ENCODE measurements at regions not wholly inside any gene's neighbourhood (a gene's known extent, or its start where the extent isn't known, plus 50 kb on each side); places are given as distances from the start of the nearest gene placed in this dataset.
"Not testable (repeated sequence)": the region's sequence is repeated elsewhere in the genome, so short reads cannot be mapped to it uniquely, and the experiment has no call there.

DNA sequence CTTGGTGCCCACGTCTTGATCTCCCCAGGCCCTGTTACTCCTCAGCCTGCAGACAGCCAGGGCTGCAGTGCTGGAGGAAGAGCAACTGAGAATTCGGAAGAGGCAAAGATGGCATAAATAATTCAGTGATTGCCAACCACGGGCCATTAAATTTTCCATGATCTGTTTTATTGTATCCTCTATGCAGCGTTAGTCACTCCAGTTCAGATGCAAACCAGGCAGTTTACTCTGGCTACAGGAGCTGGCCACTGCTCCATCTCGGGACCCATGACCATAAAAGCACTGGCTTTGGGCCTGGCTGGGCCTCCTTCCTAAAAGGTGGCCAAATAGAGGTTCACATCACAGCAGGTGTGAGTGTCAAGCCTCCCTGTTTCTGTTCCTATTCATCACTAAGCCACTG lies 137.6 kb upstream of the TLE3 start:
- no peak for DNase-seq (ENCODE audit: low read depth)
- TF ChIP-seq, protein P1, sequence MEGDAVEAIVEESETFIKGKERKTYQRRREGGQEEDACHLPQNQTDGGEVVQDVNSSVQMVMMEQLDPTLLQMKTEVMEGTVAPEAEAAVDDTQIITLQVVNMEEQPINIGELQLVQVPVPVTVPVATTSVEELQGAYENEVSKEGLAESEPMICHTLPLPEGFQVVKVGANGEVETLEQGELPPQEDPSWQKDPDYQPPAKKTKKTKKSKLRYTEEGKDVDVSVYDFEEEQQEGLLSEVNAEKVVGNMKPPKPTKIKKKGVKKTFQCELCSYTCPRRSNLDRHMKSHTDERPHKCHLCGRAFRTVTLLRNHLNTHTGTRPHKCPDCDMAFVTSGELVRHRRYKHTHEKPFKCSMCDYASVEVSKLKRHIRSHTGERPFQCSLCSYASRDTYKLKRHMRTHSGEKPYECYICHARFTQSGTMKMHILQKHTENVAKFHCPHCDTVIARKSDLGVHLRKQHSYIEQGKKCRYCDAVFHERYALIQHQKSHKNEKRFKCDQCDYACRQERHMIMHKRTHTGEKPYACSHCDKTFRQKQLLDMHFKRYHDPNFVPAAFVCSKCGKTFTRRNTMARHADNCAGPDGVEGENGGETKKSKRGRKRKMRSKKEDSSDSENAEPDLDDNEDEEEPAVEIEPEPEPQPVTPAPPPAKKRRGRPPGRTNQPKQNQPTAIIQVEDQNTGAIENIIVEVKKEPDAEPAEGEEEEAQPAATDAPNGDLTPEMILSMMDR (IDR thresholded peaks at IDR 0.05; ENCODE audit: control insufficient read depth, extremely low read depth, insufficient read depth), result no peak
- no peak overlapping the region for H3K4me3 ChIP-seq (ENCODE audit: low read depth, low read length)

- TF ChIP-seq, protein P1 (IDR thresholded peaks at IDR 0.05; ENCODE audit: control insufficient read depth, extremely low read depth, insufficient read depth), result no peak
- no peak overlapping the region for H3K4me3 ChIP-seq (ENCODE audit: low read depth, low read length)
- DNase-seq (ENCODE audit: low read depth), result no peak
Measured at GRCh38 chr15:70234256-70234905, 136.7 kb upstream of the TLE3 start.

GRCh38 chr15:70231484-70231883 lies 133.8 kb upstream of the TLE3 start:
- no peak overlapping the region for H3K4me3 ChIP-seq (ENCODE audit: low read depth, low read length)
- DNase-seq (ENCODE audit: low read depth), result no peak
- TF ChIP-seq, protein P1 (IDR thresholded peaks at IDR 0.05; ENCODE audit: control insufficient read depth, extremely low read depth, insufficient read depth), result no peak

DNA sequence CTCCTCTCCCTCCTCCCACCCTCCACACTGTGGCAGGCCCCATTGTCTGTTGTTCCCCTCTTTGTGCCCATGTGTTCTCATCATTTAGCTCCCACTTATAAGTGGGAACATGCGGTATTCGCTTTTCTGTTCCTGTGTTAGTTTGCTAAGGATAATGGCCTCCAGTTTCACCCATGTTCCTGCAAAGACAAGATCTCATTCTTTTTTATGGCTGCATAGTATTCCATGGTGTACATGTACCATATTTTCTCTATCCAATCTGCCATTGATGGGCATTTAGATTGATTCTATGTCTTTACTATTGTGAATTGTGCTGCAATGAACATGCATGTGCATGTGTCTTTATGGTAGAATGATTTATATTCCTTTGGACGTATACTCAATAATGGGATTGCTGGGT lies 130.2 kb upstream of the TLE3 start:
- not testable (repeated sequence) for H3K4me3 ChIP-seq (ENCODE audit: low read depth, low read length); DNase-seq (ENCODE audit: low read depth)

DNA sequence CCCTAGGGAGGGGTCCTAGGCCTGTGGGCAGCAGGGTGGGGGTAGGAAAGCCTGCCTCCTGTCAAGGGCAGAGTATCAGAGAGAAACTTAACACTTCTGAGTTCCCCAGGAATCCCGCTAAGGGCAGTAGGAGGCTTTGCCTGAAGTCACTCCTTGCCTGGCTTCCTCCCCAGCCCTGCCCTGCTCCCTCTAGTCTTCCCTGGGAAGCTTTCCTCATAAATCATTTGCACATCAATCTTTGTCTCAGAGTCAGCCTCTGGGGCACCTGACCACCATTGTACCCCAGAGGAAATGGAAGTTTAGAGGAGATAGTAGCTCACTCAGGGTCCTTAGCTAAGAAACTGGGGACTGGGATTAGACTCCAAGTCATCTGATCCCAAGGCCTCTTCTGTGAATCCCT lies 129.4 kb upstream of the TLE3 start:
- TF ChIP-seq, protein P1 (IDR thresholded peaks at IDR 0.05; ENCODE audit: control insufficient read depth, extremely low read depth, insufficient read depth), result no peak
- no peak for DNase-seq (ENCODE audit: low read depth)
- no peak overlapping the region for H3K4me3 ChIP-seq (ENCODE audit: low read depth, low read length)

GRCh38 chr15:70226337-70226980 lies 128.7 kb upstream of the TLE3 start:
- TF ChIP-seq, protein P1 (IDR thresholded peaks at IDR 0.05; ENCODE audit: control insufficient read depth, extremely low read depth, insufficient read depth), result no peak
- no peak overlapping the region for H3K4me3 ChIP-seq (ENCODE audit: low read depth, low read length)
- no peak for DNase-seq (ENCODE audit: low read depth)

DNA sequence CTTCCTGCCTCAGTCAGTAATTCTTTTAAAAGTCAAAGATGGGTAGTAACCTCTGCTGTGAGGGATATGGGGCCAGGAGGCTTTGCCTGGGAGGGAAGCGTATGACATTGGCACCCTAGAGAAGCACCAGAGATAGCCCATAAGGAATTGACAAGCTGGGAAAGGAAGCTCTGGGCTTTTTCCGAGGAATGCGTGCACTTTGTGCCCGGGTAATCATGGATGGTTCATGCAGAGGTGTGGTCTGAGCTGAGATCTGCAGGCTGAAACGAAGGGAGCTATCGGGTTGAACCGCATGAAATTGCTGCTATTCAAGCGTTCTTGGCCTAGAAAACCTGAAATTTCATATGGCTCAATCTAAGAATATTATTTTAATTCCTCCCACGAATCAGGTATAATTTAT lies 127.7 kb upstream of the TLE3 start:
- no peak overlapping the region for H3K4me3 ChIP-seq (ENCODE audit: low read depth, low read length)
- DNase-seq (ENCODE audit: low read depth), result no peak
- TF ChIP-seq, protein P1 (IDR thresholded peaks at IDR 0.05; ENCODE audit: control insufficient read depth, extremely low read depth, insufficient read depth), result no peak
